Pulmonary artery endothelial cell (primary cell): ENCODE measurements at regions not wholly inside any gene's neighbourhood (a gene's known extent, or its start where the extent isn't known, plus 50 kb on each side); places are given as distances from the start of the nearest gene placed in this dataset.
"Not testable (repeated sequence)": the region's sequence is repeated elsewhere in the genome, so short reads cannot be mapped to it uniquely, and the experiment has no call there.

Source experiments
- DNase-seq: peaks from one replicate; pipeline ENCODE4 v3.0.0-alpha.2; 2011; ENCODE audit warnings: low read depth, low spot score

DNA sequence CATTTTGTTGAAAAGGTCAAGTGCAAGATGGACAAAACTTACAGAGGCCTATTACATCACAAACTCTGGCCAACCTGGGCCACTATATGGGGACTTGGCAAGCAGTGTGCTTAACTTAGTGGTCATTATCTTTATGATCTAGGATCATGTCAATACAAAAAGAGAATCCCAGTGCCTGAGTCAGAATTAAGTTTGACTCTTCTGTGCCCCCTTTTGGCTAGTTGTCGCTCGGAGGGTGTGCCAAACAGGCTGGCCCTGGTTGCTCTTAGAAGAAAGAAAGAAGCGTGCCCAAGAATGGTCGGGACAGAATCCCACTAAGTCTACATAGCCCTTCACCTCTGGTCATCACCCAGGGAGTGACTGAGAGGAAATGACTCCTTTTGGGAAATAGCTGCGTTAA, 100.1 kb downstream of the EIF4E start:
- DNase-seq = no peak

DNA sequence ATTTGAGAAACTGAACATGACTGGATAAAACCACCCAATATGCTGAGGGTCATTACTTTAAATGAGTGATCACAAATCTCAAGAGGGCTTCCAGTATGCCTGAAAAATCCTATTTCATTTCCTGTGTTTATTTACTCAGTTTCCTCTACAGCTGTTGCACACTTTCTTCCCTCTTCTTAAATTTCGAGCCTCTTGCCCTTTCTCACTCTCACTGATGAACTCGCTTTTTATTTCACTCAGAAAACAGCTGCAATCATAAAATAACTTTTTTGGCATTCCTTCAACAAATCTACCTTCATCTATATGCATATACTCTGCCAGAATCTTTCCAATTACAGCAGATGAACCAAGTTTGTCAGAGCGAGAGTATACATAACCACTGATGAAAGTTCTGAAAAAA, 101.3 kb downstream of the EIF4E start:
- DNase-seq = no peak

DNA sequence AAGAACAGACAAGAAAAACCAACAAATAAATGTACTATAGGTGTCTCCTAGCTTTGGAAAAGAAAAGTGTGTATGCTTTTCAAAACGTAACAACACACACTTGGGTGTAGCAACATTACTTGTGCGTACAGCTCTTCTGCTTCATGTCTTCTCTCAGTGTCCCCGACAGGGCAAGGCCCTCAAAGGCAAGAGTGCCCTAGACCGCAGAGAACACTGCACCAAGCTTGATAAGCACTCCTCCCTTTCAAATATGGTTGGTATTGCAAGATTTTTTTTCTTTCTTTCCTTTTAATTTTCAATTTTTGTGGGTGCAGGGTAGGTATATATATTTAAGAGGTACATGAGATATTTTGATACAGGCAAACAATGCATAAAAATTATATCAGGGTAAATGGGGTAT, 106.8 kb downstream of the EIF4E start:
- DNase-seq = no peak

DNA sequence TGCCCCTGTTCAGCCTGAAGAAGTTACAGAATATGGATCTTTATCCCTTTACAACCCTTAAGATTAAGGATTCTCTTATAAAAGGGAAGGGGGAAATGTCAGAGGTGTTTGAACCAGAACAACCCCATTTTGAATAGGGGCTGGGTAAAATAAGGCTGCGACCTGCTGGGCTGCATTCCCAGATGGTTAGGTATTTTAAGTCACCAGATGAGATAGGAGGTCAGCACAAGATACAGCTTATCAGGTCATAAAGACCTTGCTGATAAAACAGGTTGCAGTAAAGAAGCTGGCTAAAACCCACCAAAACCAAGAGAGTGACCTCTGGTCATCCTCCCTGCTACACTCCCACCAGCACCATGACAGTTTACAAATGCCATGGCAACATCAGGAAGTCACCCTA, 110.8 kb downstream of the EIF4E start:
- not testable (repeated sequence) for DNase-seq

DNA sequence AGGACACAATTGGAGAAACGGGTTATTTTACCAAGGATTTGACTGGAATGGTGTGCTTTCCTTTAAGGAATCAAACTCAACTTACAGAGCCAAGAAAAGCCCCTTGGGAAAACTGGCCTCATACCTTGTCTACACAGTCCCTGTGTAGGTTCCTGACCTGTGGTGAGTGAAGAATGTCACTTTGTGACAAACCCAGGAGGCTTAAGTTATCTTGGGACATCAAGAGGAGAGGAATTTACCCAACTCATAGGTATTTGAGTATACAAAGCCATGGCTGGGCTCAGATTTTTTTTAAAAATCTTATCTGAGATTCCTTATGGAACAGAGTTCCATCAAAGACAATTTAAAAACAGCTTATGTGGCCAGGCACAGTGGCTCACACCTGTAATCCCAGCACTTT, 112.1 kb downstream of the EIF4E start:
- DNase-seq = no peak

DNA sequence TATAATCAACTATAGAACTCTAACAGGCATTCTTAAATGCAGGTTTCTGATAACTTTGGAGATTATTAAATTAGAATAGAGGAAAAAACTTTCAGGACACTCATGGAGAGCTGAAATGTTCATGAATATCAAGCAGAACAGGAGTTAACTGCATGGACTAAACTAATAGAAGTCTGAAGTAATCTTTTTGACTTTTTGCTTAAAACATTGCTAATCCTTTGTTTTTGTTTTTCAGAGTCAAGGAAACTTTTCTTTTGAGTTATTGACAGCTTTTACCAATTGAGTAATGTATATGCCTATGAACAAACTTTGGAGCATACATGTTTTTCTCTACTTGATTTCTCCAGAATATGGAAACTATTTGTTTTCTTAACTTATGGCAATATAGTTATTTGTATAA, 112.5 kb downstream of the EIF4E start:
- no peak for DNase-seq

DNA sequence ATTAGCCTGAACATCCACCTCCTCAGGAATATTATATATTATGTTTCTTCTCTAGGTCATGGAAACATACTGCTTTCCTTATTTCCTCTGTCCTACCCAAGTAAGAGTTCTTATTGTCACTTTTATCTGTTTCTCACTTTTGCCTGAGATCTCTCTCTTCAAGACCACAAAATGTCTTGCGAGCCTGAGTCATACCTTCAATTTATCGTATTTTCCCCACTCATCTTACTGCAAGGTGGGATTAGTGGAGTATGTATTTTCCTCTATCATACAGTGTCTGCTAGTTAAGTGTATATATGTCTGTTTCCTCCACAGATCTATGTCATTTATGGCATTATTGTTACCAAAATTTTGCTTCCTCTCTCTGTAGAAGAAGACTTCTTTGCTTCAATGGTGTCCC, 124.5 kb downstream of the EIF4E start:
- no peak for DNase-seq

DNA sequence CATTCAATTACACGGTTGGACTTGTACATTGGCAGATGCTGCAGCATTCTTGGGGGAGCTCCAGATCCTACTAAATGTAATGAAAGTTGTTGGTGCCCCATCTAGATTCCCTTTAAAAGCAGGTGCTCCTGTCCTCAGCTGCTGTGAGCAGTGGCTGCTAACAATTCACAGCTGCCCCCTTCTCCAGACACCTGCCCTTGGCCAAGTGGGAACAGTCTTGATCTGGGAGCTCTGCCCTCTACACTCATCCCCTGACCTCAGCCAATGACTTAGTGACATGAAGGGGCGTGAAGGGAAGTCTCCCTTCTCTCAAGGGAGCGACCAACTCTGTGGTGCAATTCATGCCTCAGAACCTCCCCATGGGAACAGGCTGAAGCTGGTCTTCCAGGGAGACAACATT, 125.7 kb downstream of the EIF4E start:
- DNase-seq = no peak

DNA sequence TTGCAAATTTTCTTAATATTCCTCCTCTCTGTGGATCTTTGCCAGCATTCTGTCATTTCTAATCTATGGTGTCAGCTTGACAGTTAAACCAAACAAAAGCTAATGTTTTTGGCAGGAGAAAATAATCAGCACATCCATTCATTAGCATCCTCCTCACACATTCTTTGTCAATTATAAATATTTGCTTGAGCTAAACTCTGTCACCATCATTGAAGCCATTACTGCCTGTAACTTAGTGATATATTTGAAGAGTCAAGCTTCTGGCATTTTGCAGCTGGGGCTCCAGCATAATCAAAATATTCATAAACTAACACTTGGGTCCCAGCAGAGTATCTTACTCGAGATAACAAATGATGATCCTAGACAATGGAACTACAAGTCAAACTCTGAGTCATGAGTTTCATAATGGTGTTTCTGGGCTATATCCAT, 126.1 kb downstream of the EIF4E start:
- no peak for DNase-seq

DNA sequence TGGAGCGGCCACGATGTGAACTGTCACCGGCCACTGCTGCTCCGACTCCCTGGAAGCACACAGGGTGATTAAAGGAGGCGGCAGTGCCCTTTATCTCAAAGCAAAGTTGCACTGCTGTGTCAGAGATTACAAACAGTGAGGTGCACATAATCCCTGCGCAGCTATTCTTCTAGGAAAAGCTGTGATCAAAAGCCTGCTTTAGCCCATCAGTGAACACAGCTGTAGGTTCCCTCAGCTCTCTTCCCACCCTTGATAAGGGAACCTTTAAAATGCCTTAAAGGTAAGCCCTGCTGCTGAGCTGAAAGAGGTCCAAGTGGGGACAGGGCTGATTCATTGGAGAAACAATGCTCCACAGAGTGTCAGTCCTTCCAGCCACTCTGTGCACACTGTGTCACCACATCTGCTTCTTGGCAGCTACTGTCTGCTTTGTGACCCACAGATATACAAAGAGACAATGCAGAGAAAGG, 127.6 kb downstream of the EIF4E start:
- DNase-seq = no peak

DNA sequence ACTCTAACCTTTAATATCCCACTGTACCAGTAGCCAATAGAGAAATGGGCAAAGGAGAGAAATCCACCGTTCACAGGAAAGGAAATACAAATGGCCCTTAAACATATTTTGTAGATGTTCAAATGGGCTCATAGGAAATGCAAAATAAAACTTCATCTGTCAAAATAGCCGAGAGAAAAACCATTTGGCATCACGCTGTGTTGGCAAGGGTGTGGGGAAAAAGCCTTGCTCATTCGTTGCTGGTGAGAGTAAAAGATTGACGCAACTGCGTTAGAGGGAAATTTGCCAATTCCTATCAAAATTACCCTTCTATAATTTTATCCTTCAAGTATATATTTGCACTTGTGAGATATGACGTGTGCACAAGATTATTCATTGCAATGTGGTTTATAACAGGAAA, 131.9 kb downstream of the EIF4E start:
- DNase-seq = no peak

DNA sequence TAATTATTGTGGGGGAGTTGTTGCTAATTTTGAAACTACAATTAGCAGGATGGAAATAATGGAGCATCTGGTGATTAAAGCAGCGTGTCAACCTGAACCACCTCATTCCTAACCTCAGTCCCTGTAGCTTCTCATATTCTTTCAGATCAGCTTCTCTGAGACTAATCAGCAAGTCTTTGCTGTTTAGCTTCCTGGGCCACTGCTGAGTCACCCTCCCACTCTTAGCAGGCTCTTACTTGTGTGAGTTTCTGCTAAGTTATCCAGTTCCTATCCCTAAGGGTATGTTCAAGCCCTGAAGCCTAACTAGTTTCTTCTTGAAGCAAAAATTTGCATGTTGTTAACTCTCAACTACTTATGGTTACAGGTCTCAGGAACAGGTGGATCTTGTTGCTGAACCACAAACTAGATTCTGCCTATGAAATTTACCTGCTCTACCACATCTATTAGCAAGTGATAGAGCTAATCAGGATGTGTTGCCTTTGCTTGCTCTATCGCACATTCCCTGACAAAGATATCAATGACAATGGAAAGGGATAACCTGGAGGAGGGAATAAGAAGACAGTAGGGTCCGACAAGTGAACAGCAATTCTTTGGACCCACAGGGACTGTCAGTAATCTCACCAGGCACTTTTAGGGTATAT, 134.2 kb downstream of the EIF4E start:
- no peak for DNase-seq

DNA sequence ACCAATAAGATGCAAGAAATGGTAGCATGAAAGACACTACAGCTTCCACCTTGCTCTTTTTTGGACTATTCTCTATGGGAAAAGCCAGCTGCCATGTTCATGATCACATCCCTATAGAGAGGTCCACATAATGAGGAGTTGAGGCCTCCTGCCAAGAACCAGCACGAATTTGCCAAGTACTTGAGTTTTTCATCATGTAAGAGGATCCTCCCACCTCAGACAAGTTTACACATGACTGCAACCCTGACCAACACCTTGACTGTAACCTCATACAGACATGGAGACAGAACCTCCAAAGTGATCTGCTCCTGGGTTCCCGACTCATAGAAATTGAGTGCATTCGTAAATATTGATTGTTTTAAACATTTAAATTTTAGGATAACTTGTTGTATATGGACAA, 135.2 kb upstream of the TSPAN5 start:
- DNase-seq = no peak

DNA sequence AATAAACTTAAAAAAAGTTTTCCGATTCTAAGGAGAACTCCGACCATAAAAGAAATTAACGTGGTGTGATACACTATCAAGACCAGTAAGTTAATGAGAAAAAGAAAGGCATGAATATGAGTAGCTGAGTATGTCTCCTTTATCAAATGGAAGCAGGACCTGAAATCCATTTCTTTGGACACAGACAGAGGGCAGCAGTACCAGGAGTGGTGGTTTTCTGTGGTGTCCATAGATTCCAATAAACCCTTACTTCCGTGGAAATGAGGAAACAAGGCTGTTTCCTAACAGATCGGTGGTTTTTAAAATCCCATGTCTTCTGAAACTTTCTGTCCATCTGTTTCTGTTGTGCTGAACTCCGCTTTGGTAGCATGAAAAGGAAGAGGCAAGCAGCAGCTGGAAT, 128.5 kb upstream of the TSPAN5 start:
- no peak for DNase-seq

DNA sequence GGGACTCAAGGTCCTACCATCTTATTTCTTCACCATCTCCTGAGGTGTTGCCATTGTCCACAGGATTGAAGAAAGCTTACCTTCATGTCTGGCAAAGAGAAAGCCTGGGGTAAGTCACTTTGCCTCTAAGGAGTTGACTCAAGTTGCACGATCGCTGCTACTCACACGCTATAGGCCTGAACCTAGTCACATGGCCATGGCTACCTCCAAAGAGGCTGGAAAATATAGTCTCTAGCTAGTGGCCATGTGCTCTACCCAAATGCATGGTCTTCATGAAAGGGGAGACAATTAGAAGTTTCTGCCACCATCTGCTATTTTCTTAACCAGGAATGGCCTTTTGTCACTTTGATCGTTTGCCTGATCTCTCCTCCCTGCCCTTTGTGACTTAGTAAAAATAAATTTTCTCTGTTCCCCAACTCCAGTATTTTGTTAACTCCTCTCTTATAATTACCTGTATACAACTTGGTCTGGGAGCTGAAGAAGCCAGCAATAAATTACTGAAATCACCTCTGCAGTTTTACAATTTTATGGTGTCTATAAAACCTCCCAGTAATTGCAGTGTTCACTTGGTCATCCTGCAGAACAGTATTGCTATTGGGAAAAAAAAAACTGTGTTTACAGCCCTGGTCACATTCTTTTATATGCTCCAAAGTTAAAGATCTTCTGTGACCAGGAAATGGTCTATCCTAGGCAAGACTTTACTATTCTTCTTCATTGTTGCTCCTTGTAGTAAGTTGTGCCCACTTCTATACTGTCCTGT, 126.7 kb upstream of the TSPAN5 start:
- no peak for DNase-seq

DNA sequence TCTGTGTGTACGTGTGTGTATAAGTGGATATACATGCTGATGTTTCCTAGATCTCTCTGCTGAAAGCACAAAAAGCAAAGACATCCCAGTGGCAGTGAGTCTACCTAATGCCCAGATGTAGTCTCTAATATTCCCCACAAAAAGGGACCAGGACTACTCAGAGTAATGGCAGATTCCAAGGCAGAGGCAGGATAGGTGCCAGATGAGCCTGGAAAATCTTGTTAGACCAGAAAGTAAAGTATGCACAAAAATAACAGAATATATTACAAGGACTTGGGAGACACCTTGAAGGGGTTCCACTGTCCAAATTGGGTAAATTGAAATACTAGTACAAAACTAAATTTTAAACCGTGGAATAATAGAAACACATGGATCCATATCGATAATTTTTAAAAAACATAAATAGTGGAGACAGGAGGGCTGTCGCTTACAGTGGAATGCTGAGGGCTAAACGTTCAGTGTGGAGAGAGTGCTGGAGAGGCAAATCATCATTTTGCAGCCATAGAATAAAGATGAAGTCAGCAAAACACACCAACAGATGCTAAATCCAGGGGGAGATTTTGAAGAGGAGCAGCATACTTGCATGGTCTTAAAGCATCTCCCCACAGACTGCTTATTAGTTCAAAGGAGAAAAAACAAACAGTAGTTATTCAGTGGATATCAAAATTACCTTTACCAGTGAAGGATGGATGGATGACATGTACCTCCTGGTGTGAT, 123.4 kb upstream of the TSPAN5 start:
- no peak for DNase-seq

DNA sequence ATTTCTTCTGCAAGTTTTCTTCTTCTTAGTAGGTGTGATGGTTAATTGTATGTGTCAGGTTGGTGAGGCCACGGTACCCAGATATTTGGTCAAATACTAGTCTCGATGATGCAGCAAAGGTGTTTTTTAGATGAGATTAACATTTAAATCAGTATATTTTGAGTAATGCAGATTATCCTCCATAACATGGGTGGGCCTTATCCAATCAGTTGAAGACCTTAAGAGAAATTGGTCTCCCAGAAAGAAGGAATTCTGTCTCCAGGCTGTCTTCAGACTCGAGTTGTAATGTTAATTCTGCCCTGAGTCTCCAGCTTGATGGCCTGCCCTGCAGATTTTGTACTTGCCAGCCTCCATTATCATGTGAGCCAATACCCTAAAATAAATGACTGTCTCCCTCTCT, 122.5 kb upstream of the TSPAN5 start:
- no peak for DNase-seq

DNA sequence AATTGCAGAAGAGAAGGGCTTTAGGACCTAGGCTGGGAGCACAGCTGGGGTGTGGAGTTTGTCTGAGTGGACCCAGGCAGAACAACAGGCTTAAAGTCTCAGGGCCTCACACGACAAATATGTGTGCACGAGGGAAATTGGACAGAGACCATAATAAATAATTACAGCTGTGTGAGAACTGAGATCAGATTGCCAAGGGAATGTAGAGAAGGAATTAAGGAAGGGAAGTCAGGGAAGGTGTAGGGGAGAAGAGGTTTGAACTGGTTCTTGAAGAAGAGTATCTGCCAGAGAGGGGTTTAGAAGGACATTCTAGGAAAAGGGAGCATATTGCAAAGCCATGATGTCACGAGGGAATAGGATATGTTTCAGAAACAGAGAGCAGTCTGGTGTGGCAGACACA, 120.7 kb upstream of the TSPAN5 start:
- DNase-seq = no peak

DNA sequence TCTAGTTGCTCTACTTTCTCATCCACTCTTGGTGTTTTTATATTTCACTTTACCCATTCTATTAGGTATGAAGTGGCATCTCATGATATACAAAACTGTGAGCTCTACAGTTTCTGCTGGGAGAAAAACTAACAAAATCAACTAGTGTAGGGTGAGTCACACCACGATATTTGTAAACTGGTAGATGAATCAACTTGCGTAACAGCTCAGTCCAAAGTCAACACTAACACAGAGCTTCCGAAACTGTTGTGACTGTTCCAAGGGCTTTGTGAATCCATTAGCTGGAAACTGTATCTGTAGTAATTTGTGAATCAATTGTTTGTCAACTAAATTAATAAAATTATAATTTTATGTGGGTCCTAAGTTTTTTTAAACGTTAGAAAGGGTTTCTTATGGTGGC, 119.8 kb upstream of the TSPAN5 start:
- peak; percentile 19 for DNase-seq

DNA sequence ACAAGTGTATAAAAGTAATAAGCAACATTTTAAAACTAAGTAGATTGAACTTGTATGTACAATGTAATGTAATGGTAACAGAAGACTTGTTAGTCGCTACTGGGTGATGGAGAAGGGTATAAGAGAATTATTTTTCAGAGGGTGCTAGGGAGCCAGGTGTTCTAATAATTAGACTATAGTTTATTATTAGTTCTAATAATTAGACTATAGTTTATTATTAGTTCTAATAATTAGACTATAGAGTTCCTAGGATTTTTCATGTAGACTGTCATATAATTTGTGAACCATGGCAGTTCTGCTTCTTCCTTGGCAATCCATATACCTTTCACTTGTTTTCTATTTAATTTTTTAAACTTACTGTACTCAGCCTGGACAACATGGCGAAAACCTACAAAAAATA, 117.3 kb upstream of the TSPAN5 start:
- no peak for DNase-seq

DNA sequence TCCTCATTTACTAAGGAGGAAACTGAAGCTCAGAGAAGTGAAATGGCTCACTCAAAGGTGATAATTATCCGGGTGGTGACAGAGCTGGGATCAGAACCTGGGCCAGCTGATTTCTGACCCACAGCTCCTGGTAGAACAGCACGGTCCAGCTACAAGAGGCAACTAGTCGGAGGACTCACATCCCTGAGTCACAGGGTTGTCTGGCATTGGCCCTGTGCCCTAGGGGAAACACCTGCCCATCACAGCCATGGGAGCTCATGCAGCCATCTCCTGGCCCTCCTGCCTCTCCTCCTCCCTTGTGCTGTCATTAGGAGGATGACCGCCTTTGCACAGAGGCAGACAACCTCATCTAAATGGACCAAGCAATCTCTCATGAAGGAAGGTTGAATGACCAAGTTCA, 115.2 kb upstream of the TSPAN5 start:
- peak; percentile 8 for DNase-seq

DNA sequence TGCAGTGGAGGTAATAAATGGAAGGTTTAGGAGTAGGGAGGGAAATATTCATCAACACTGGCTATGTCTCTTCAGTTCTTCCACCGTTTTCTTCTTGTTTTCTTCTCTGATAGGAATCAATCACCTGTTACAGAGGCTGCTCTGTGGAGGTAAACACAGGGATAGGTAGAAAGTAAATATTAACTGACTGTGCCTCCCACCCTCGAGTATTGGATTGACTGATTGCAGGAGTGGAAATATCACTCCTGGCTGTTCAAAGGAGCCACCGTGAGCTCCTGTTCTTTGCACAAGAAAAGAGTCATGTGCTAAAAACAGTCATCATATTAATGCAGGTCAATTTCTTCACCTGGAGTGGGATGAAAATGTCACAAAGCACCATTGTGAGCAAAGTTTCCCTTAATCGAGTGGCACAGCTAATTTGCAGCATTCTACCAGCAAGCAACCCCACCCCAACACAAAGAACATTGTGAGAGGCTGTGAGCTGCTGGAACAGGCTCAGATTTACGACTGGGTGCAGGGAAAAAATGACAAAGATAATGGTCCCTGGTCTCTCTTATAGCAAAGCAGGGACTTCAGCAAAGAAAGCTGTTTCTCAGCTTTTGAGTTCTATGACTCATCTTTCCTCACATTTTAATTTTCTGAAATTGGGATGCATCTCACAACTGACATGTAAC, 113.7 kb upstream of the TSPAN5 start:
- no peak for DNase-seq
